HCT116 (cell line): ENCODE measurements at regions not wholly inside any gene's neighbourhood (a gene's known extent, or its start where the extent isn't known, plus 50 kb on each side); places are given as distances from the start of the nearest gene placed in this dataset.

ENCODE experiments used
- ATAC-seq: fragments of 200-7000 bp; cut with Tn5 transposase; 2 replicates; pipeline ENCODE4 v1.9.1; 2020; ENCODE audit warnings: mild to moderate bottlenecking, moderate library complexity
- BruUV-seq: library from RNA; stranded (reverse); fragments of 400-500 nt; replicated peaks from 2 replicates; lab custom pipeline; 2021; lab: Mats Ljungman, UMichigan
- CTCF ChIA-PET: fragments of 300-600 bp; sonication (Branson Sonifier 250); formaldehyde crosslinking; loops from one replicate; lab custom pipeline; 2021; ENCODE audit warnings: antibody characterized with exemption; lab: Charles Lee
- POLR2A ChIA-PET: fragments of 300-600, 350-600 bp; sonication (Branson Sonifier 250); formaldehyde crosslinking; loops from one replicate; lab custom pipeline; 2021; ENCODE audit warnings: antibody characterized with exemption; lab: Charles Lee
- RAD21 ChIA-PET, 2 experiments: fragments of 300-600 bp; sonication (Branson Sonifier 250); formaldehyde crosslinking; loops; one replicate each; lab custom pipeline; 2023; ENCODE audit warnings: low total read pairs in 2 of 2; ENCODE audit not compliant: uncharacterized antibody in 2 of 2, unreplicated experiment in 2 of 2, low non-redundant PET in 1 of 2; lab: Charles Lee
- DNase-seq: peaks from one replicate; pipeline ENCODE4 v3.0.0-alpha.2; 2010; ENCODE audit warnings: low read depth, low spot score
- H2AFZ ChIP-seq: fragments of 200-600 bp; shearing (Covaris generic), sonication (generic); 2 replicates; pipeline ENCODE4 v1.6.1; 2017; ENCODE audit warnings: low read depth, mixed run types, mixed read lengths, antibody characterized with exemption, low read length; ENCODE audit not compliant: poor library complexity, severe bottlenecking
- H3K27ac ChIP-seq: 2 replicates; pipeline ENCODE4 v1.5.1; 2012; ENCODE audit warnings: low read depth, low read length
- H3K27me3 ChIP-seq: fragments of 200-600 bp; sonication (generic); 2 replicates; pipeline ENCODE4 v1.6.1; 2016; ENCODE audit warnings: mixed run types, low read length, mixed read lengths; ENCODE audit not compliant: insufficient read depth
- H3K36me3 ChIP-seq, 2 experiments: fragments of 200-500 bp in 1 of 2; fragments of 200-600 bp in 1 of 2; sonication (Bioruptor generic) in 1 of 2; sonication (generic) in 1 of 2; 2 replicates each; pipeline versions ENCODE4 v1.5.1 to v1.6.1; 2014 to 2016; ENCODE audit warnings: low read length in 2 of 2, inconsistent platforms in 1 of 2, mixed read lengths in 1 of 2, mixed run types in 1 of 2; ENCODE audit not compliant: insufficient read depth in 2 of 2, control insufficient read depth in 1 of 2
- H3K4me1 ChIP-seq, 2 experiments: fragments of 200-600 bp in 1 of 2; sonication (generic) in 1 of 2; 2 replicates each; pipeline versions ENCODE4 v1.5.1 to v1.6.1; 2012 to 2017; ENCODE audit warnings: low read length in 2 of 2, inconsistent platforms in 1 of 2, mild to moderate bottlenecking in 1 of 2, mixed read lengths in 1 of 2, mixed run types in 1 of 2, moderate library complexity in 1 of 2; ENCODE audit not compliant: insufficient read depth in 2 of 2, control insufficient read depth in 1 of 2
- H3K4me2 ChIP-seq: fragments of 200-600 bp; sonication (generic); 2 replicates; pipeline ENCODE4 v1.6.1; 2017; ENCODE audit warnings: mixed run types, low read length, mixed read lengths
- H3K4me3 ChIP-seq, 2 experiments: fragments of 200-600 bp in 1 of 2; sonication (generic) in 1 of 2; replicated peaks in 1 of 2; 2 replicates each; pipeline ENCODE4 v1.5.1; 2011 to 2016; ENCODE audit warnings: low read length in 2 of 2, control low read depth in 1 of 2, low read depth in 1 of 2, mild to moderate bottlenecking in 1 of 2, mixed read lengths in 1 of 2, mixed run types in 1 of 2
- H3K79me2 ChIP-seq: fragments of 200-600 bp; sonication (generic); 2 replicates; pipeline ENCODE4 v1.6.1; 2017; ENCODE audit warnings: mild to moderate bottlenecking, mixed run types, low read length, moderate library complexity, mixed read lengths; ENCODE audit not compliant: insufficient read depth
- H3K9ac ChIP-seq: fragments of 200-600 bp; sonication (generic); 2 replicates; pipeline ENCODE4 v1.6.1; 2016; ENCODE audit warnings: low read length, mixed read lengths
- H3K9me2 ChIP-seq: fragments of 200-600 bp; sonication (generic), shearing (Covaris generic); 2 replicates; pipeline ENCODE4 v1.6.1; 2017; ENCODE audit warnings: mixed run types, mild to moderate bottlenecking, moderate library complexity; ENCODE audit not compliant: insufficient read depth
- H3K9me3 ChIP-seq, 2 experiments: fragments of 200-500 bp in 1 of 2; fragments of 200-600 bp in 1 of 2; sonication (Bioruptor generic) in 1 of 2; sonication (generic) in 1 of 2; 2 replicates each; pipeline ENCODE4 v1.6.1; 2014 to 2017; ENCODE audit warnings: low read length in 2 of 2, mixed read lengths in 2 of 2, inconsistent platforms in 1 of 2, low read depth in 1 of 2, mild to moderate bottlenecking in 1 of 2, mixed run types in 1 of 2, moderate library complexity in 1 of 2; ENCODE audit not compliant: control insufficient read depth in 1 of 2, insufficient read depth in 1 of 2
- H4K20me1 ChIP-seq: fragments of 200-600 bp; sonication (generic), shearing (Covaris generic); 2 replicates; pipeline ENCODE4 v1.6.1; 2017; ENCODE audit warnings: mixed run types, mild to moderate bottlenecking, moderate library complexity; ENCODE audit not compliant: insufficient read depth
- CEBPB ChIP-seq: IDR thresholded peaks from 2 replicates; pipeline ENCODE4 v1.6.1; 2012; ENCODE audit warnings: low read depth
- EGR1 ChIP-seq: IDR thresholded peaks from 2 replicates; pipeline ENCODE4 v1.6.1; 2012; ENCODE audit warnings: low read depth
- ELF1 ChIP-seq: IDR thresholded peaks from 2 replicates; pipeline ENCODE4 v1.6.1; 2012; ENCODE audit warnings: low read depth, borderline replicate concordance
- EZH2 ChIP-seq: fragments of 200-600 bp; sonication (generic); IDR thresholded peaks from 2 replicates; pipeline ENCODE4 v1.6.1; 2017; ENCODE audit warnings: antibody characterized with exemption, mixed run types
- EZH2phosphoT487 ChIP-seq: fragments of 200-600 bp; IDR thresholded peaks from 2 replicates; pipeline ENCODE4 v1.6.1; 2018; ENCODE audit warnings: antibody characterized with exemption, borderline replicate concordance
- FOSL1 ChIP-seq: IDR thresholded peaks from 2 replicates; pipeline ENCODE4 v1.6.1; 2012; ENCODE audit warnings: low read depth
- MAX ChIP-seq: IDR thresholded peaks from 2 replicates; pipeline ENCODE4 v1.6.1; 2012
- POLR2A ChIP-seq: IDR thresholded peaks from 2 replicates; pipeline ENCODE4 v1.7.0; 2011; ENCODE audit warnings: borderline replicate concordance; ENCODE audit not compliant: insufficient read depth, insufficient read length; ENCODE audit errors: extremely low read depth
- POLR2AphosphoS5 ChIP-seq: IDR thresholded peaks from 2 replicates; pipeline ENCODE4 v1.6.1; 2011; ENCODE audit warnings: mild to moderate bottlenecking, low read depth, low read length, moderate library complexity
- RAD21 ChIP-seq: IDR thresholded peaks from 2 replicates; pipeline ENCODE4 v1.6.1; 2012; ENCODE audit warnings: low read depth, mild to moderate bottlenecking
- SIN3A ChIP-seq: IDR thresholded peaks from 2 replicates; pipeline ENCODE4 v1.6.1; 2012; ENCODE audit warnings: low read depth
- SP1 ChIP-seq: IDR thresholded peaks from 2 replicates; pipeline ENCODE4 v1.6.1; 2012; ENCODE audit warnings: low read depth
- SRF ChIP-seq: IDR thresholded peaks from 2 replicates; pipeline ENCODE4 v1.6.1; 2012; ENCODE audit warnings: low read depth
- YY1 ChIP-seq: IDR thresholded peaks from 2 replicates; pipeline ENCODE4 v1.6.1; 2011; ENCODE audit warnings: low read length, low read depth, moderate library complexity, mild to moderate bottlenecking; ENCODE audit not compliant: insufficient replicate concordance; ENCODE audit errors: extremely low read depth
- ZFX ChIP-seq: fragments of 450-650 bp; IDR thresholded peaks from 2 replicates; pipeline ENCODE4 v1.6.1; 2017
- ZNF274 ChIP-seq: fragments of 200-500 bp; sonication (Bioruptor generic); IDR thresholded peaks from 2 replicates; pipeline ENCODE4 v1.6.1; 2014; ENCODE audit warnings: mild to moderate bottlenecking, low read depth, low read length, inconsistent platforms
- intact Hi-C: fragments of 100-400 bp; cut with micrococcal nuclease; formaldehyde crosslinking; loops from 2 replicates; pipeline ENCODE4 v1.10.0; 2022
- TF ChIP-seq, protein P1 (sequence below): IDR thresholded peaks from 2 replicates; pipeline ENCODE4 v1.6.1; 2012; ENCODE audit warnings: low read depth
- TF ChIP-seq, protein P2 (sequence below): IDR thresholded peaks from 2 replicates; pipeline ENCODE4 v1.6.1; 2011; ENCODE audit warnings: mild to moderate bottlenecking, low read length, moderate library complexity; ENCODE audit not compliant: insufficient replicate concordance; ENCODE audit errors: extremely low read depth
- TF ChIP-seq, protein P3 (sequence below), 3 experiments: fragments of 200-600 bp in 1 of 3; sonication (generic) in 1 of 3; IDR thresholded peaks in 2 of 3; conservative IDR thresholded peaks in 1 of 3; 2 replicates each; pipeline ENCODE4 v1.5.1; 2012 to 2017; ENCODE audit warnings: low read depth in 2 of 3, low read length in 2 of 3, antibody characterized with exemption in 1 of 3, borderline replicate concordance in 1 of 3, control low read depth in 1 of 3, mild to moderate bottlenecking in 1 of 3, mixed read lengths in 1 of 3, mixed run types in 1 of 3, moderate library complexity in 1 of 3; ENCODE audit not compliant: insufficient read depth in 1 of 3

DNA sequence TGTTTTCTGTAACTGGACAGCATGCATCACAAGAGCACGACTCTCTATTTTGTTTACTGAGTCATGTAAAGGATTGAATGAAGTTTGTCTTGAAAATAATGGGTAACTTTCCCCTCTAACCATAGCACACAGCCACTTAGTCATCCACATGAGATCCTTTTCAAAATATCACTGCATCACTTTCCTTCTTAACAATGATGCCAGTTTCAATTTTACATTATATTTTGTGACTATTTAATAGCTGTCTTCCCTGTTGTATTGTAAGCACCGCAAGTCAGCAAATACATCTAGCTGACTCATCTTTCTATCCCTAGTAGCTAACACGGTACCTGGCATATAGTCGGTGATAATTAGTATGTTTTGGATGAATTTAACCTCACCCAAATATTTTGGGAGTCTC, 83.3 kb upstream of the PPM1H start:
- BruUV-seq, result no TSS peak
- Histone ChIP-seq H3K27me3 (no peaks in the 10 kb centered on the region), H4K20me1 (no peaks in the 10 kb centered on the region), H3K9me3 (no peaks in the 10 kb centered on the region), H3K9ac (no peak overlapping the region), H3K9me2 (no peaks in the 10 kb centered on the region), H3K4me1 (no peaks in the 10 kb centered on the region), H3K4me2 (no peak overlapping the region), H3K79me2 (no peaks in the 10 kb centered on the region), H3K4me3 (no peak overlapping the region), H3K27ac (no peak overlapping the region), H3K36me3 (no peaks in the 10 kb centered on the region), H2AFZ (no peak overlapping the region)
- POLR2A ChIA-PET, result no interaction called here
- RAD21 ChIA-PET, result no interaction called here
- CTCF ChIA-PET, result interaction anchor here (0.9 kb wide), 1 partner anchor 50 kb away, joined by 4 read pairs; no protein-coding TSS in a partner anchor
- DNase-seq, result no peak
- TF ChIP-seq SIN3A (no peak), POLR2AphosphoS5 (no peak), EGR1 (no peak), ZFX (no peak), EZH2 (no peak), POLR2A (no peak), RAD21 (no peak), EZH2phosphoT487 (no peak), FOSL1 (no peak), MAX (no peak), SP1 (no peak), ZNF274 (no peak), CEBPB (no peak), SRF (no peak), ELF1 (no peak), YY1 (no peak)
- TF ChIP-seq, protein P1, sequence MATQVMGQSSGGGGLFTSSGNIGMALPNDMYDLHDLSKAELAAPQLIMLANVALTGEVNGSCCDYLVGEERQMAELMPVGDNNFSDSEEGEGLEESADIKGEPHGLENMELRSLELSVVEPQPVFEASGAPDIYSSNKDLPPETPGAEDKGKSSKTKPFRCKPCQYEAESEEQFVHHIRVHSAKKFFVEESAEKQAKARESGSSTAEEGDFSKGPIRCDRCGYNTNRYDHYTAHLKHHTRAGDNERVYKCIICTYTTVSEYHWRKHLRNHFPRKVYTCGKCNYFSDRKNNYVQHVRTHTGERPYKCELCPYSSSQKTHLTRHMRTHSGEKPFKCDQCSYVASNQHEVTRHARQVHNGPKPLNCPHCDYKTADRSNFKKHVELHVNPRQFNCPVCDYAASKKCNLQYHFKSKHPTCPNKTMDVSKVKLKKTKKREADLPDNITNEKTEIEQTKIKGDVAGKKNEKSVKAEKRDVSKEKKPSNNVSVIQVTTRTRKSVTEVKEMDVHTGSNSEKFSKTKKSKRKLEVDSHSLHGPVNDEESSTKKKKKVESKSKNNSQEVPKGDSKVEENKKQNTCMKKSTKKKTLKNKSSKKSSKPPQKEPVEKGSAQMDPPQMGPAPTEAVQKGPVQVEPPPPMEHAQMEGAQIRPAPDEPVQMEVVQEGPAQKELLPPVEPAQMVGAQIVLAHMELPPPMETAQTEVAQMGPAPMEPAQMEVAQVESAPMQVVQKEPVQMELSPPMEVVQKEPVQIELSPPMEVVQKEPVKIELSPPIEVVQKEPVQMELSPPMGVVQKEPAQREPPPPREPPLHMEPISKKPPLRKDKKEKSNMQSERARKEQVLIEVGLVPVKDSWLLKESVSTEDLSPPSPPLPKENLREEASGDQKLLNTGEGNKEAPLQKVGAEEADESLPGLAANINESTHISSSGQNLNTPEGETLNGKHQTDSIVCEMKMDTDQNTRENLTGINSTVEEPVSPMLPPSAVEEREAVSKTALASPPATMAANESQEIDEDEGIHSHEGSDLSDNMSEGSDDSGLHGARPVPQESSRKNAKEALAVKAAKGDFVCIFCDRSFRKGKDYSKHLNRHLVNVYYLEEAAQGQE, result no peak
- TF ChIP-seq, protein P2, sequence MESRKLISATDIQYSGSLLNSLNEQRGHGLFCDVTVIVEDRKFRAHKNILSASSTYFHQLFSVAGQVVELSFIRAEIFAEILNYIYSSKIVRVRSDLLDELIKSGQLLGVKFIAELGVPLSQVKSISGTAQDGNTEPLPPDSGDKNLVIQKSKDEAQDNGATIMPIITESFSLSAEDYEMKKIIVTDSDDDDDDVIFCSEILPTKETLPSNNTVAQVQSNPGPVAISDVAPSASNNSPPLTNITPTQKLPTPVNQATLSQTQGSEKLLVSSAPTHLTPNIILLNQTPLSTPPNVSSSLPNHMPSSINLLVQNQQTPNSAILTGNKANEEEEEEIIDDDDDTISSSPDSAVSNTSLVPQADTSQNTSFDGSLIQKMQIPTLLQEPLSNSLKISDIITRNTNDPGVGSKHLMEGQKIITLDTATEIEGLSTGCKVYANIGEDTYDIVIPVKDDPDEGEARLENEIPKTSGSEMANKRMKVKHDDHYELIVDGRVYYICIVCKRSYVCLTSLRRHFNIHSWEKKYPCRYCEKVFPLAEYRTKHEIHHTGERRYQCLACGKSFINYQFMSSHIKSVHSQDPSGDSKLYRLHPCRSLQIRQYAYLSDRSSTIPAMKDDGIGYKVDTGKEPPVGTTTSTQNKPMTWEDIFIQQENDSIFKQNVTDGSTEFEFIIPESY, result no peak
- TF ChIP-seq, protein P3, sequence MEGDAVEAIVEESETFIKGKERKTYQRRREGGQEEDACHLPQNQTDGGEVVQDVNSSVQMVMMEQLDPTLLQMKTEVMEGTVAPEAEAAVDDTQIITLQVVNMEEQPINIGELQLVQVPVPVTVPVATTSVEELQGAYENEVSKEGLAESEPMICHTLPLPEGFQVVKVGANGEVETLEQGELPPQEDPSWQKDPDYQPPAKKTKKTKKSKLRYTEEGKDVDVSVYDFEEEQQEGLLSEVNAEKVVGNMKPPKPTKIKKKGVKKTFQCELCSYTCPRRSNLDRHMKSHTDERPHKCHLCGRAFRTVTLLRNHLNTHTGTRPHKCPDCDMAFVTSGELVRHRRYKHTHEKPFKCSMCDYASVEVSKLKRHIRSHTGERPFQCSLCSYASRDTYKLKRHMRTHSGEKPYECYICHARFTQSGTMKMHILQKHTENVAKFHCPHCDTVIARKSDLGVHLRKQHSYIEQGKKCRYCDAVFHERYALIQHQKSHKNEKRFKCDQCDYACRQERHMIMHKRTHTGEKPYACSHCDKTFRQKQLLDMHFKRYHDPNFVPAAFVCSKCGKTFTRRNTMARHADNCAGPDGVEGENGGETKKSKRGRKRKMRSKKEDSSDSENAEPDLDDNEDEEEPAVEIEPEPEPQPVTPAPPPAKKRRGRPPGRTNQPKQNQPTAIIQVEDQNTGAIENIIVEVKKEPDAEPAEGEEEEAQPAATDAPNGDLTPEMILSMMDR (IDR thresholded peaks at IDR 0.05 in 2 of 3, conservative IDR thresholded peaks at IDR 0.05 in 1 of 3; ENCODE audit: borderline replicate concordance in 1 of 3, insufficient read depth in 1 of 3, low read depth in 2 of 3, low read length in 2 of 3), result no peak
- no peak for ATAC-seq
- intact Hi-C loops, result no loop called here
